ENCODE measurements at regions not wholly inside any gene's neighbourhood (a gene's known extent, or its start where the extent isn't known, plus 50 kb on each side); places are given as distances from the start of the nearest gene placed in this dataset.

GRCh38 chr18:28808373-28808772, 631.4 kb upstream of the CDH2 start:
- no peak for TF ChIP-seq SNAI2 (CRISPR knock-in tag; IDR thresholded peaks at IDR 0.05)
- TF ChIP-seq ZFP30 (CRISPR knock-in tag; IDR thresholded peaks at IDR 0.05): no peak

All from SK-N-SH treated with all-trans-retinoic acid at 6 μM for 48 hours (cell line).